GM18861 (cell line): ENCODE measurements at regions not wholly inside any gene's neighbourhood (a gene's known extent, or its start where the extent isn't known, plus 50 kb on each side); places are given as distances from the start of the nearest gene placed in this dataset.
"Not testable (repeated sequence)": the region's sequence is repeated elsewhere in the genome, so short reads cannot be mapped to it uniquely, and the experiment has no call there.

Experiments used
- ATAC-seq: cut with Tn5 transposase; IDR thresholded peaks from one replicate; pipeline ENCODE4 v1.9.1; 2021; ENCODE audit not compliant: unreplicated experiment

GRCh38 chr7:50251765-50252164 is 52.8 kb upstream of the IKZF1 start:
- no peak for ATAC-seq

GRCh38 chr7:50246551-50246950 is 58.0 kb upstream of the IKZF1 start:
- ATAC-seq: no peak

GRCh38 chr7:50242111-50242510 is 62.4 kb upstream of the IKZF1 start:
- ATAC-seq: not testable (repeated sequence)

GRCh38 chr7:50240699-50241098 is 63.8 kb upstream of the IKZF1 start:
- ATAC-seq: not testable (repeated sequence)

- no peak for ATAC-seq
Measured at GRCh38 chr7:50229964-50230363, 74.6 kb upstream of the IKZF1 start.

DNA sequence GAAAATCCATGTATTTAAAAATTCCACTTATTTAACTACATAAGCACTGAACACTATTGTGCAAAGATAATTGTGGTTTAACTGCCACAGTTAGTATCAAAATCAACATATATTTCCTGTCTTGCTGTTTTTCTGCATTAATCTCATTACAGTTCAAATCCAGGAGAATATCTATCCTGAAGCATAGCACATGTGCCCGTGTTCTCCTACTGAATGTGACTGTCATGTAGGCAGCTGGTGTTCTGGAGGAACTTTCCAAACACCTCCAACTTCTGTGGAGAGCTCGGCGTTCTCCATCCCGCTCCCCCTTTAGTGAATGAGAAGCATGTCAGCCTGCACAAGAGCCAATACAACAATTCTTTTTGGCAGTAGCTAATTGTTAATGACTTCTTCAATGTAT is 76.4 kb upstream of the IKZF1 start:
- ATAC-seq: no peak

- no peak for ATAC-seq
Measured at GRCh38 chr7:50227726-50228125, 76.8 kb upstream of the IKZF1 start.

DNA sequence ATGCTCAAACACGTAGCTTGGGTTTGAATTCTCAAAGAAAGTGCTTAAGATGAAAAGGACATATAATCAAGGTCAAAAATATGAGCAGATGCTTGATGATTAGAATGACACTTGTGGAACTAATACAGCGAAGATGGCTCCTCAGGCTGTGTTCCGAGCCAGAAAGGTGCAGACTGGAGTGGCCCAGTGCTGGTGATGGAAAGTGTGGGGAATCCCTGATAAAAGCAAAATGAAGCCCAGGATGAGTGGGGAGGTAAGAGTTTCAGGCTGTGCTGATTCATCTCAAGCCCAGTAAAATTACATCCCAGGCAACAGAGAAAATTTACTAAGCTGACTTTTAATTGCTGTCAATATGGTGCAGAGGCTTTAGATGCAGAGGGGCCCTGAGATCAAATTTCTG is 77.8 kb upstream of the IKZF1 start:
- ATAC-seq: no peak

- no peak for ATAC-seq
Measured at GRCh38 chr7:50226145-50226544, 78.4 kb upstream of the IKZF1 start.

GRCh38 chr7:50221433-50221832 is 83.1 kb upstream of the IKZF1 start:
- ATAC-seq: no peak

DNA sequence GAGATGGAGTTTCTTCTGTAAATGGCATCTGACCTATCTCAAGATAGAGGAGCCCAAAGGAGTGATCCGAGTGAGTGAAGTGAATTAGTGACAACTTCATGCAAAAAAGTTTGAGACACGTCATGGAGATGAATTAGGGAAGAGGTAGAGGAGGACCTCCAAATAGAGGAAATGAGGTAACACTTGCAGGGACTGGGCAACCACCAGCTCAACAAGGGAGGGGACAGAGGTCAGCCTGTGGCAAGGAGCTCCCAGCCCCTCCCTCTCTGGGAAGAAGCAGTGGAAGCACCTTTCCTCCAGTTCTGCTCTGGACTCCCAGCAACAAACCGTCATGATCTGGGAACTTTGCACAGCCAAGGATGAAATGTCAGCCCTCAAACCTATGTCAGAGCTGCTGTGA is 83.5 kb upstream of the IKZF1 start:
- ATAC-seq: no peak

GRCh38 chr7:50220273-50220672 is 84.2 kb upstream of the IKZF1 start:
- no peak for ATAC-seq

DNA sequence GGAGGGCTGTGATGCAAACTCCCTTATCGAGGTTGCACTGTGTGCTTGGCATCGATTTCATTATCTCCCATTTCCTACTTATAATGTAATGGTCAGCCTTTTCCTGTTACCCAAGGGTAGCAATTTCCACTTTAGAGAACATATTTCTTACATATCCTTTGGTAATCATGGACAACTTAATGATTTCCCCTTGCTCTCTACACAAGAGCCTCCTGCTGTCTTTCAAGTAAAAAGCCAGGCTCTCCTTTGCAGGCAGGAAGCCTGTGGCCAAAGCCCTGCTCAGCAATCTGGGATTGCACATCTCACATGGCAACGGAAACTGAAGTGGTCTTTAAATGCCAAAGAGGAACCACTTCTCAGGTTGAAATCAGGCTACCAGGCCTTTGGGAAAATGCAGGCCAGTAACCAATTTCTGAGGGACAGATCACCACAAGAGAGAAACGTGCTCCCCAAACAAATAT is 86.7 kb upstream of the IKZF1 start:
- ATAC-seq: no peak

DNA sequence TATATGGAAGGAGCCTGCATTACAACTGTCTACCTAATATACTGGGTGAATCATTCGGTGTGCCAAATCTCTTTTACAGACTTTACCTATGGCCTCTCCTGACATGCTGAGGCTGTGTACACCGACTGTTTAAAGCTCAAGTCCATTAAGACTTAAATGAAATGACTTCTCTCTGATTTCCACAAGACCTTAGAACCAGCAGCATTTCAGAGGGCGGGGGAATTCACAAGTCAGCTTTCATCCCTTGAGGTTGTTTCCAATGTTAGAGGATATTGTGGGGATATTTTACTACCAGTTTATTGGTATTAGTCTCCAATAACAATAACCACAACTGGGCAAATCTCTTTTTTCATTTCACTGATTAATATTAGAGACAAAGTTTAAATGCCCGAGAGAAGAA is 87.1 kb upstream of the IKZF1 start:
- no peak for ATAC-seq

DNA sequence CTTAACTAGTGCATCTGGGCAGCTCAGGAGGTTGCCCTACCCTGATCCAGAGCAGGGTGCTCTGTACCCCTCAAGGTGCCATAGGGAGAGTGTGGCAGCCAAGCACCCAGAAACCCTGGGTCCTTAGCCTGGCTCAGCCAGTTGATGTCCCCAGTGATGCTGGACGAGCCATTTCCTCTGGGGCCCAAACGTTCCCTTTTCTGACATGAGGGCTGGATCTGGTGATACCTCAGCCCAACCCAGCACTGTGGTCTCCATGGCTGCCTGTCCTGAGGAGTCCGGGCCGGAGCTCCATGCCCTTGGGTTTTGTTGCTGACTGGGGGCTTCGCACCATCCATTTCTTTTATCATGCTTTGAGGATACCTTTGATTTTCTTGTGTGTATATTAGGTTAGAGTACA is 87.9 kb upstream of the IKZF1 start:
- ATAC-seq: no peak

- no peak for ATAC-seq
Measured at GRCh38 chr7:50214771-50215170, 89.7 kb upstream of the IKZF1 start.

DNA sequence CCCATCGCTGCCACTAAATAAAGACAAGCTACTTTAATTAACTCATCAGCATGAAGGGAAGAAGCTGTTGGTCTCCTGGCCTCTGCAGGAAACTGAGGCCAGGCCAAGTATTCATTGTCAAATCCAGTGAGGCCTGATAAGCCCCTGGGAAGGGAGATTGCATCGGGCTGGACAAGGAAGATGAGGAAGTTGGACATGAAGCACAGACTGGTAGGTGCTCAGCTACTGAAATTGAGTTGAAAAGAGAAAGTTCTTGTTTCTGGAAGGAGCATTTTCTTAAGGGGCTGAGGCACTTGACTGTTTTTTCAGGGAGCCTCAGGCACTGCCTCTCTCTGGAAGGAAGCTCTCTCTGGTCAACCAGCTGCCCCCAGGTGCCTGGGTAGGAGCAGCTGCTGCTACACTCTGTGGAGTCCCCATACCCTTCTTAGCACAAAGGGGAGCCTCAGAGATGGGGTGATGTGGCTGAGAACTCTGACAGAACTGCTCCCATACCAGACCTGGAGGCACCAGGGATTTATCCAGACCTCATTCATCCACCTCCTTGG is 90.3 kb upstream of the IKZF1 start:
- ATAC-seq: no peak

DNA sequence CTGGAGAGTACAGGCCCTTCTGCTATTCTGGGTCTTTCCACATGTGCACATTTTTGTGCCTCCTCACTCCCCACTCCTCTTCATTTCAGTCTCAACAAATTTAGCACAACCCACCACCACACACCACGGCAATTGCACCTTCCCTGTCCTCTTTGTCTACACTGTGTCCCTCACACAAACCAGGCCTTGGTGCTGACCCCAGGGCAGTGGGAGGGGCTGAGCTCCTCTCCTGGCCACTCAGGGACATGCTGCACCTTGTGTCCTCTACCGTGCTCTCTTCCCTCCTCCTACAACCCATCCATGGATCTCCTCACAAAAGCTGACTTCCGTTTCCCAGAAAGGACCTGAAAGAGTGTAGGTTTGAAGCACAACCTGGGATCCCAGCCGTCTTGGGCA is 90.9 kb upstream of the IKZF1 start:
- no peak for ATAC-seq

DNA sequence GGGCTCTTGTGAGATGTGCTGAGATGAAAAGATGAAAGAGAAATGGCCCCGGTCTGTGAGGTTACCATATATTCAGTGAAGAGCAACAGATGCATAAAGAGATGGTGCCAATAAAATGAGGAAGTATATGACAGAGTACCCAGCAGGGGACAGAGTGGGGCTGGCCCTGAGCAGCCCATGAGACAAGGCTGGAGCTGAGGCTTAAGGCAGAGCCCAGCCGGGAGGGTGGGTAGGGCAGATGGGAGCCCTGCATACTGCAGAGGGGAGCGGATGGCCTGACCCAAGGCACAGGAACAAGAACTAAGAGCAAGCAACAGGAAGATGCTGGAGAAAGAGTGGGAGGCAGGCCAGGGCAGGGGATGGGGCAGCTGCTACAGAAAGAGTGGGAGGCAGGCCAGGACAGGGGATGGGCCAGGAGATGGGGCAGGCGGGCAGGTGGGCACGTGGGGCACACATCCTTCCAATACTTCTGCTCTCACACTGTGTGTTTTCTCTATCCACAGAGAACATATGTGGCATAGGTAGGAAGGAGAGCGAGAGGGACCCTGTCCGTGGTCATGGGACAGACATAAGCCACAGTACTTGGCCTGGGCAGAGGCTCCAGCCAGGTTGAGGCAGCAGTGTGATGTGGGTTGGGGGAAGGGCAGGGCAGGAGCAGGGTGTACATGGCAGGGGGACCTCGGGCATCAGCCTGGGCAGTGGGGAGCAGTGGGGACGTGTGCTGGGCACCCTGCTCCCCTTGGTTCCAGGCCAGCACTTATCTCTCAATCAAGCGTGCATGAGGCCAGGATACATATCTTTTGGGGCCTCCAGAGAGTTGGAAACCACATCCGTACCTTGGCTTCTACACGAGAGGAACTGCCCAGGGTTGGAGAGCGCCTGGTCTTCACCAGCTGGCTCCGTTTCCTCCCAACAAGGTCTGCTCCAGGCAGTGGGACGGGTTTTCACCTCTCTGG is 91.6 kb upstream of the IKZF1 start:
- ATAC-seq: peak; percentile 73

GRCh38 chr7:50212016-50212325 is 92.5 kb upstream of the IKZF1 start:
- ATAC-seq: no peak

GRCh38 chr7:50211130-50212015 is 93.1 kb upstream of the IKZF1 start:
- no peak for ATAC-seq

- no peak for ATAC-seq
Measured at GRCh38 chr7:50210706-50211115, 93.8 kb upstream of the IKZF1 start.
